Tibial nerve (tissue), 4 donors: ENCODE measurements at regions not wholly inside any gene's neighbourhood (a gene's known extent, or its start where the extent isn't known, plus 50 kb on each side); places are given as distances from the start of the nearest gene placed in this dataset.

ENCODE experiments used
- EP300 ChIP-seq, 2 donors: sonication (generic); formaldehyde crosslinking; IDR thresholded peaks; one replicate each; pipeline ENCODE4 v1.6.1; 2017; ENCODE audit warnings: antibody characterized with exemption in 2 of 2, mild to moderate bottlenecking in 1 of 2
- POLR2A ChIP-seq, 2 donors: fragments of 450-650 bp; IDR thresholded peaks; one replicate each; pipeline ENCODE4 v1.6.1; 2017; ENCODE audit warnings: antibody characterized with exemption in 2 of 2, mild to moderate bottlenecking in 2 of 2, moderate library complexity in 2 of 2
- TF ChIP-seq, protein P1 (sequence below), 5 experiments: fragments of 200-600 bp in 3 of 5; fragments of 450-650 bp in 2 of 5; sonication (generic) in 3 of 5; IDR thresholded peaks; one replicate each; pipeline ENCODE4 v1.5.1; 2016 to 2019; ENCODE audit warnings: antibody characterized with exemption in 5 of 5, mild to moderate bottlenecking in 3 of 5, moderate library complexity in 2 of 5

DNA sequence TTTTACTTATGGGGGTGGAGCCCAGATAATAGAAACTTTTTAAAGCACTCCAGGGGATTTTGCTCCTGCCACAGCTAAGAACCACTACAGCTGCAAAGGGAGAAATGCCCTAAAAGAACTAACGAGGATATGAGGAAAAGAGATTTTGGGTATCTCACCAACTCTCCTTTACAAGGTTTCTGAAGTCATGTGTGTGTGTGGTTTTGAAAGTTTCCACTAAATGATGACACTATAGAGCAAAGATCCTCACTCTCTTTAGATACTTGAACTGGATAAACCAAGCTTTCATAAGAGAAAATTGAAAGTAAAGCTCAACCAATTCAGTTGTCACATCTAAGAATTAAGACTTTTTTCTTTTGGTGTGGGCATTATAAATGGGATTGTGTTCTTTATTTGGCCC, 455.3 kb upstream of the ALCAM start:
- TF ChIP-seq, protein P1, sequence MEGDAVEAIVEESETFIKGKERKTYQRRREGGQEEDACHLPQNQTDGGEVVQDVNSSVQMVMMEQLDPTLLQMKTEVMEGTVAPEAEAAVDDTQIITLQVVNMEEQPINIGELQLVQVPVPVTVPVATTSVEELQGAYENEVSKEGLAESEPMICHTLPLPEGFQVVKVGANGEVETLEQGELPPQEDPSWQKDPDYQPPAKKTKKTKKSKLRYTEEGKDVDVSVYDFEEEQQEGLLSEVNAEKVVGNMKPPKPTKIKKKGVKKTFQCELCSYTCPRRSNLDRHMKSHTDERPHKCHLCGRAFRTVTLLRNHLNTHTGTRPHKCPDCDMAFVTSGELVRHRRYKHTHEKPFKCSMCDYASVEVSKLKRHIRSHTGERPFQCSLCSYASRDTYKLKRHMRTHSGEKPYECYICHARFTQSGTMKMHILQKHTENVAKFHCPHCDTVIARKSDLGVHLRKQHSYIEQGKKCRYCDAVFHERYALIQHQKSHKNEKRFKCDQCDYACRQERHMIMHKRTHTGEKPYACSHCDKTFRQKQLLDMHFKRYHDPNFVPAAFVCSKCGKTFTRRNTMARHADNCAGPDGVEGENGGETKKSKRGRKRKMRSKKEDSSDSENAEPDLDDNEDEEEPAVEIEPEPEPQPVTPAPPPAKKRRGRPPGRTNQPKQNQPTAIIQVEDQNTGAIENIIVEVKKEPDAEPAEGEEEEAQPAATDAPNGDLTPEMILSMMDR (IDR thresholded peaks at IDR 0.05), result no peak
- TF ChIP-seq POLR2A (IDR thresholded peaks at IDR 0.05) (no peak), EP300 (IDR thresholded peaks at IDR 0.05) (no peak)
